Fibroblast of skin of back (primary cell): ENCODE measurements at regions not wholly inside any gene's neighbourhood (a gene's known extent, or its start where the extent isn't known, plus 50 kb on each side); places are given as distances from the start of the nearest gene placed in this dataset.
"Not testable (repeated sequence)": the region's sequence is repeated elsewhere in the genome, so short reads cannot be mapped to it uniquely, and the experiment has no call there.

Experiments
- DNase-seq: peaks from one replicate; pipeline ENCODE4 v3.0.0-alpha.2; 2013

- no peak for DNase-seq
These were observed 204.2 kb upstream of the PLD5 start for GRCh38 chr1:242728696-242729095.

- DNase-seq = no peak
These were observed 198.7 kb upstream of the PLD5 start for GRCh38 chr1:242723044-242723716.

GRCh38 chr1:242718967-242719366 lies 194.5 kb upstream of the PLD5 start:
- DNase-seq = no peak

GRCh38 chr1:242712248-242712647 lies 187.8 kb upstream of the PLD5 start:
- DNase-seq = no peak

- no peak for DNase-seq
These were observed 186.3 kb upstream of the PLD5 start for GRCh38 chr1:242710847-242711246.

- no peak for DNase-seq
These were observed 185.8 kb upstream of the PLD5 start for GRCh38 chr1:242710286-242710685.

- DNase-seq = no peak
These were observed 179.0 kb upstream of the PLD5 start for GRCh38 chr1:242703467-242703866.

GRCh38 chr1:242692988-242693387 lies 168.5 kb upstream of the PLD5 start:
- no peak for DNase-seq

- no peak for DNase-seq
These were observed 167.1 kb upstream of the PLD5 start for GRCh38 chr1:242691610-242691945.

GRCh38 chr1:242690849-242691609 lies 166.5 kb upstream of the PLD5 start:
- DNase-seq = no peak

GRCh38 chr1:242689378-242689777 lies 164.9 kb upstream of the PLD5 start:
- DNase-seq = no peak

- DNase-seq = no peak
These were observed 150.6 kb upstream of the PLD5 start for GRCh38 chr1:242674951-242675645.

- DNase-seq = no peak
These were observed 149.2 kb upstream of the PLD5 start for GRCh38 chr1:242673652-242674051.

GRCh38 chr1:242673165-242673564 lies 148.7 kb upstream of the PLD5 start:
- DNase-seq = not testable (repeated sequence)

GRCh38 chr1:242670019-242670418 lies 145.5 kb upstream of the PLD5 start:
- DNase-seq = no peak

- no peak for DNase-seq
These were observed 138.4 kb upstream of the PLD5 start for GRCh38 chr1:242662886-242663285.

GRCh38 chr1:242653772-242654171 lies 129.3 kb upstream of the PLD5 start:
- not testable (repeated sequence) for DNase-seq

GRCh38 chr1:242651817-242652216 lies 127.3 kb upstream of the PLD5 start:
- no peak for DNase-seq

GRCh38 chr1:242641461-242641860 lies 117.0 kb upstream of the PLD5 start:
- DNase-seq = no peak

GRCh38 chr1:242639104-242639503 lies 114.6 kb upstream of the PLD5 start:
- no peak for DNase-seq

GRCh38 chr1:242634732-242635131 lies 110.2 kb upstream of the PLD5 start:
- DNase-seq = no peak

GRCh38 chr1:242629396-242629795 lies 104.9 kb upstream of the PLD5 start:
- no peak for DNase-seq

- no peak for DNase-seq
These were observed 99.3 kb upstream of the PLD5 start for GRCh38 chr1:242623756-242624155.

GRCh38 chr1:242623119-242623518 lies 98.6 kb upstream of the PLD5 start:
- DNase-seq = no peak
